ENCODE measurements at regions not wholly inside any gene's neighbourhood (a gene's known extent, or its start where the extent isn't known, plus 50 kb on each side); places are given as distances from the start of the nearest gene placed in this dataset.

GRCh38 chr2:224638301-224638823 lies 53.2 kb upstream of the CUL3 start:
- TF ChIP-seq CTCF (IDR thresholded peaks at IDR 0.05; ENCODE audit: extremely low read depth in 1 of 2, insufficient read depth in 1 of 2, low read depth in 1 of 2, low read length in 2 of 2) (no peak), POLR2AphosphoS5 (IDR thresholded peaks at IDR 0.05; ENCODE audit: insufficient read depth, low read depth, low read length) (no peak), POLR2A (IDR thresholded peaks at IDR 0.05; ENCODE audit: low read depth, low read length) (no peak), JUN (IDR thresholded peaks at IDR 0.05; ENCODE audit: borderline replicate concordance, insufficient read depth, insufficient read length, low read depth) (no peak), EZH2 (IDR thresholded peaks at IDR 0.05; ENCODE audit: borderline replicate concordance, low read depth, low read length, severe bottlenecking) (no peak)
